OCI-LY3 (cell line): ENCODE measurements at regions not wholly inside any gene's neighbourhood (a gene's known extent, or its start where the extent isn't known, plus 50 kb on each side); places are given as distances from the start of the nearest gene placed in this dataset.

Experiments used
- H2AFZ ChIP-seq: fragments of 200-600, 300-600 bp; shearing (Covaris generic); 2 replicates; pipeline ENCODE4 v1.6.0; 2014; ENCODE audit warnings: antibody characterized with exemption, low read depth, low read length
- H3K27ac ChIP-seq: fragments of 200-600, 300-600 bp; sonication (generic); 2 replicates; pipeline ENCODE4 v1.5.1; 2014; ENCODE audit warnings: mild to moderate bottlenecking, low read length, moderate library complexity, mixed read lengths
- H3K27me3 ChIP-seq: fragments of 200-600, 300-600 bp; sonication (generic); 2 replicates; pipeline ENCODE4 v1.6.1; 2014; ENCODE audit warnings: low read depth, low read length, mixed read lengths
- H3K36me3 ChIP-seq: fragments of 200-600, 300-600 bp; sonication (generic); replicated peaks from 2 replicates; pipeline ENCODE3; 2014; ENCODE audit warnings: low read depth, low read length, mixed read lengths
- H3K4me1 ChIP-seq: fragments of 300-600, 200-600 bp; sonication (generic); 2 replicates; pipeline ENCODE4 v1.6.1; 2014; ENCODE audit warnings: low read length, mixed read lengths
- H3K4me2 ChIP-seq: fragments of 200-600, 300-600 bp; sonication (generic); 2 replicates; pipeline ENCODE4 v1.6.1; 2014; ENCODE audit warnings: low read length, mixed read lengths
- H3K4me3 ChIP-seq: fragments of 300-600, 200-600 bp; sonication (generic); 2 replicates; pipeline ENCODE4 v1.5.1; 2014; ENCODE audit warnings: antibody characterized with exemption, mild to moderate bottlenecking, low read length, moderate library complexity
- H3K79me2 ChIP-seq: fragments of 300-600, 200-600 bp; shearing (Covaris generic); 2 replicates; pipeline ENCODE4 v1.6.1; 2014; ENCODE audit warnings: mild to moderate bottlenecking, low read length, mixed read lengths
- H3K9ac ChIP-seq: fragments of 300-600, 200-600 bp; shearing (Covaris generic); 2 replicates; pipeline ENCODE4 v1.6.0; 2014; ENCODE audit warnings: mild to moderate bottlenecking, low read length, moderate library complexity
- H3K9me3 ChIP-seq: fragments of 200-600, 300-600 bp; shearing (Covaris generic); 2 replicates; pipeline ENCODE4 v1.6.1; 2014; ENCODE audit warnings: low read length, mixed read lengths; ENCODE audit not compliant: insufficient read depth
- H4K20me1 ChIP-seq: fragments of 200-600, 300-600 bp; sonication (generic); 2 replicates; pipeline ENCODE4 v1.6.1; 2016; ENCODE audit warnings: low read length, mixed read lengths; ENCODE audit not compliant: insufficient read depth
- EZH2phosphoT487 ChIP-seq: fragments of 200-600 bp; shearing (Covaris generic); IDR thresholded peaks from 2 replicates; pipeline ENCODE4 v1.6.1; 2018; ENCODE audit warnings: antibody characterized with exemption, mixed run types, low read depth
- TF ChIP-seq, protein P1 (sequence below): fragments of 200-600, 300-600 bp; sonication (generic); IDR thresholded peaks from 2 replicates; pipeline ENCODE4 v1.5.1; 2014; ENCODE audit warnings: antibody characterized with exemption, low read length, low read depth

DNA sequence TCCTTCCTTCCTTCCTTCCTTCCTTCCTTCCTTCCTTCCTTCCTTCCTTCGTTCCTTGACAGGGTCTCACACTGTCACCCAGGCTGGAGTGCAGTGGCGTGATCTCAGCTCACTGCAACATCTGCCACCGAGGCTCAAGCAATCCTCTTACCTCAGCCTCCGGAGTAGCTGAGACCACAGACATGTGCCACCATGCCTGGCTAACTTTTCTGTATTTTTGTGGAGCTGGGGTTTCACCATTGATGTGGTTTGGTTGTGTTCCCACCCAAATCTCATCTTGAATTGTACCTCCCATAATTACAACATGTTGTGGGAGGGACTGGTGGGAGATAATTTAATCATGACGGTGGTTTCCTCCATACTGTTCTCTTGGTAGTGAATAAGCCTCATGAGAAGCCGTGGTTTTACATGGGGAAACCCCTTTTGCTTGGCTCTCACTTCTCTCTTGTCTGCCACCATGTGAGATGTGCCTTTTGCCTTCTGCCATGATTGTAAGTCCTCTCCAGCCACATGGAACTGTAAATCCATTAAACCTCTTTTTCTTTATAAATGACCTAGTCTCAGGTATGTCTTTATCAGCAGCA is 90.3 kb upstream of the MPHOSPH6 start:
- no peak for TF ChIP-seq EZH2phosphoT487
- TF ChIP-seq, protein P1, sequence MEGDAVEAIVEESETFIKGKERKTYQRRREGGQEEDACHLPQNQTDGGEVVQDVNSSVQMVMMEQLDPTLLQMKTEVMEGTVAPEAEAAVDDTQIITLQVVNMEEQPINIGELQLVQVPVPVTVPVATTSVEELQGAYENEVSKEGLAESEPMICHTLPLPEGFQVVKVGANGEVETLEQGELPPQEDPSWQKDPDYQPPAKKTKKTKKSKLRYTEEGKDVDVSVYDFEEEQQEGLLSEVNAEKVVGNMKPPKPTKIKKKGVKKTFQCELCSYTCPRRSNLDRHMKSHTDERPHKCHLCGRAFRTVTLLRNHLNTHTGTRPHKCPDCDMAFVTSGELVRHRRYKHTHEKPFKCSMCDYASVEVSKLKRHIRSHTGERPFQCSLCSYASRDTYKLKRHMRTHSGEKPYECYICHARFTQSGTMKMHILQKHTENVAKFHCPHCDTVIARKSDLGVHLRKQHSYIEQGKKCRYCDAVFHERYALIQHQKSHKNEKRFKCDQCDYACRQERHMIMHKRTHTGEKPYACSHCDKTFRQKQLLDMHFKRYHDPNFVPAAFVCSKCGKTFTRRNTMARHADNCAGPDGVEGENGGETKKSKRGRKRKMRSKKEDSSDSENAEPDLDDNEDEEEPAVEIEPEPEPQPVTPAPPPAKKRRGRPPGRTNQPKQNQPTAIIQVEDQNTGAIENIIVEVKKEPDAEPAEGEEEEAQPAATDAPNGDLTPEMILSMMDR: no peak
- Histone ChIP-seq H3K4me1 (no peaks in the 10 kb centered on the region), H3K4me3 (no peak overlapping the region), H3K27ac (no peak overlapping the region), H3K9ac (no peak overlapping the region), H4K20me1 (no peaks in the 10 kb centered on the region), H3K27me3 (peaks cover 42% of the 10 kb centered on the region), H3K9me3 (no peaks in the 10 kb centered on the region), H2AFZ (no peak overlapping the region), H3K79me2 (no peaks in the 10 kb centered on the region), H3K4me2 (no peak overlapping the region), H3K36me3 (no peaks in the 10 kb centered on the region)

DNA sequence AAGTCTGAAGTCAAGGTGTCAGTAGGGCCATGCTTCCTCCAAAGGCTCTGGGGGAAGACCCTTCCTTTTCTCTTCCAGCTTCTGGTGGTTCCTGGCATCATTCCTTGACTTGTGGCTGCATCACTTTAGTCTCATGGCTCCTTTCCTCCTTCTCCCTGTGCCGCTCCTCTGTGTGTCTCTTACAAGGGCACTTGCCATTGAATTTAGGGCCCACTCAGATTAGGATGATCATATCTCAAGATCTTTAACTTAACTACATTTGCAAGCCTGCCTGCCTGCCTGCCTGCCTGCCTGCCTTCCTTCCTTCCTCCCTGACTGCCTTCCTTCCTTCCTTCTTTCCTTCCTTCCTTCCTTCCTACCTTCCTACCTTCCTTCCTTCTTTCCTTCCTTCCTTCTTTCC is 89.7 kb upstream of the MPHOSPH6 start:
- H3K27me3 ChIP-seq: peaks cover 41% of the 10 kb centered on the region
- H3K79me2 ChIP-seq: no peaks in the 10 kb centered on the region
- no peaks in the 10 kb centered on the region for H3K9me3 ChIP-seq
- H3K4me1 ChIP-seq: no peaks in the 10 kb centered on the region
- no peak overlapping the region for H3K9ac ChIP-seq
- no peak for TF ChIP-seq EZH2phosphoT487
- TF ChIP-seq, protein P1: no peak
- no peaks in the 10 kb centered on the region for H3K36me3 ChIP-seq
- no peaks in the 10 kb centered on the region for H4K20me1 ChIP-seq
- H2AFZ ChIP-seq: no peak overlapping the region
- H3K4me2 ChIP-seq: no peak overlapping the region
- H3K4me3 ChIP-seq: no peak overlapping the region
- H3K27ac ChIP-seq: no peak overlapping the region

DNA sequence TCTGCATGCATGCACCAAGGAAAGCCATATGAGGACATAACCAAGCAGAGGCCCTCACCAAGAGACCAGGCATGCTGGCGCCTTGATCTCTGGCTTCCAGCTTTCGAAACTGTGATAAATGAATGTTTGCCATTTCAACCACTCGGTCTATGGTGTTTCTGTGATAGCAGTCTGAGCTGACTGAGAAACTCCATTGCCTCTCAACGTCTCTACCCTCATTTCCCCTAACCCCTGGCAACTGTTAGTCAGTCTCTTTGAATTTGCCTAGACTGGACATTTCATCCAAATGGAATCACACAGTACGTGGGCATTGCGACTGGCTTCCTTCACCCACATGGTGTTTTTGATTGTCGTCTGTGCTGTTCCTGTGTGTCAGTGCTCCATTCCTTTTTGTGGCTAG is 88.0 kb upstream of the MPHOSPH6 start:
- no peaks in the 10 kb centered on the region for H4K20me1 ChIP-seq
- H3K4me2 ChIP-seq: no peak overlapping the region
- H3K27ac ChIP-seq: no peak overlapping the region
- H3K4me3 ChIP-seq: no peak overlapping the region
- no peak for TF ChIP-seq EZH2phosphoT487
- no peak overlapping the region for H3K9ac ChIP-seq
- no peak overlapping the region for H2AFZ ChIP-seq
- no peaks in the 10 kb centered on the region for H3K9me3 ChIP-seq
- no peaks in the 10 kb centered on the region for H3K36me3 ChIP-seq
- peaks cover 42% of the 10 kb centered on the region for H3K27me3 ChIP-seq
- no peaks in the 10 kb centered on the region for H3K4me1 ChIP-seq
- no peaks in the 10 kb centered on the region for H3K79me2 ChIP-seq

DNA sequence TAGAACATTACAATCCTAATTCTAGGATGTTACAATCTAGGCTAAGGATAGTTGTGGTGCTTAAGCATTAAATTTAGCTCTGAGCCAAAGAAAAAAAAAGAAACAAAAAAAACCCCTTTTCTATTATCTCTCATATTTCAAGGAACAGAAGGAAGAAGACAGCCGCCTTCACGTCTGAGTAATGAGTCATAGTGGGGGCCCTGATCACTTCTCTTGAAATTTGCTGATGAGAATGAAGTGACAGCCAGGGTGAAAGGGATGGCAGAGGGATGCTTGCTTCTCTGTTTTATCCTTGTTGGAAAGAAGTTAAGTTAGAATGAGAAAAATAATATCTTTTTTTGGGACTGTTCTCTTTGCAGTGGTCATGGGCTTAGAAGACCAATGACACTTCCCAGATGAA is 82.6 kb upstream of the MPHOSPH6 start:
- Histone ChIP-seq H3K4me3 (no peak overlapping the region), H3K9ac (no peak overlapping the region), H3K4me2 (no peak overlapping the region), H3K27me3 (peaks cover 21% of the 10 kb centered on the region), H3K36me3 (no peaks in the 10 kb centered on the region), H3K4me1 (no peaks in the 10 kb centered on the region), H3K79me2 (no peaks in the 10 kb centered on the region), H4K20me1 (no peaks in the 10 kb centered on the region), H2AFZ (no peak overlapping the region), H3K9me3 (no peaks in the 10 kb centered on the region), H3K27ac (no peak overlapping the region)
- no peak for TF ChIP-seq EZH2phosphoT487
- TF ChIP-seq, protein P1: no peak

DNA sequence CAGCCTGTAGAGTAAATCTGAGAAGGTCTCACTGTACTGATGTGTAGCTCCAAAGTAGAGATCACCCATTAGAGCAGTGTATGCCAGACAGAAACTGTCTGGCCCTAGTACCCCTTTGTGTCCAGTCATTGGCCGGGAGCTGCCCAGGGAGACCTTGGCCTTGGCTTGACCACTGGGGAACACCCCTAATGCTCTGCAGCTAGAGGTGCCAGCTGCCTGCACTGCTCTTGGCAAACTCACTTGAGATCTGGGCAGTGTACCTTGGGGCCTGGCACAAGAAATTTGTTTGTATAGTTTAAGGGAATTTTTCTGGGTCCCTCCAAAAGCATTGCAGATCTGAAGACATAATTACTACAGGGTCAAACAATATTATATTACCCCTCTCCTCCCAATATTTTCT is 78.7 kb upstream of the MPHOSPH6 start:
- no peak overlapping the region for H3K4me2 ChIP-seq
- H3K4me1 ChIP-seq: no peaks in the 10 kb centered on the region
- no peak overlapping the region for H2AFZ ChIP-seq
- H3K27me3 ChIP-seq: peaks cover 22% of the 10 kb centered on the region
- H3K27ac ChIP-seq: no peak overlapping the region
- TF ChIP-seq, protein P1: no peak
- TF ChIP-seq EZH2phosphoT487: no peak
- no peaks in the 10 kb centered on the region for H3K9me3 ChIP-seq
- no peak overlapping the region for H3K9ac ChIP-seq
- no peaks in the 10 kb centered on the region for H4K20me1 ChIP-seq
- H3K4me3 ChIP-seq: no peak overlapping the region
- no peaks in the 10 kb centered on the region for H3K79me2 ChIP-seq
- no peaks in the 10 kb centered on the region for H3K36me3 ChIP-seq
